SK-N-SH treated with all-trans-retinoic acid at 6 μM for 48 hours (cell line): ENCODE measurements at regions not wholly inside any gene's neighbourhood (a gene's known extent, or its start where the extent isn't known, plus 50 kb on each side); places are given as distances from the start of the nearest gene placed in this dataset.

ENCODE experiments used
- ATAC-seq: fragments of 200-7000 bp; cut with Tn5 transposase; 3 replicates; pipeline ENCODE4 v1.9.1; 2020; ENCODE audit warnings: mild to moderate bottlenecking, moderate library complexity
- ARNTL ChIP-seq: fragments of 450-650 bp; formaldehyde crosslinking; IDR thresholded peaks from 2 replicates; pipeline ENCODE4 v1.5.0; 2020; ENCODE audit warnings: low read depth, mild to moderate bottlenecking, moderate library complexity, borderline replicate concordance
- BACH2 ChIP-seq: fragments of 250-450 bp; sonication (Bioruptor Pico); IDR thresholded peaks from 2 replicates; pipeline ENCODE4 v1.9.0; 2021; ENCODE audit warnings: mild to moderate bottlenecking, borderline replicate concordance
- CSDC2 ChIP-seq: fragments of 250-450 bp; sonication (Bioruptor Pico); IDR thresholded peaks from 2 replicates; pipeline ENCODE4 v1.5.0; 2020; ENCODE audit warnings: mild to moderate bottlenecking, moderate library complexity
- ESRRG ChIP-seq: fragments of 250-450 bp; sonication (Bioruptor Pico); IDR thresholded peaks from 2 replicates; pipeline ENCODE4 v1.6.1; 2021; ENCODE audit warnings: mild to moderate bottlenecking
- GLIS3 ChIP-seq: fragments of 250-450 bp; sonication (Bioruptor Pico); IDR thresholded peaks from 2 replicates; pipeline ENCODE4 v1.5.0; 2020; ENCODE audit warnings: mild to moderate bottlenecking, moderate library complexity
- ISL1 ChIP-seq: fragments of 250-450 bp; sonication (Bioruptor Pico); IDR thresholded peaks from 2 replicates; pipeline ENCODE4 v2.1.2; 2022; ENCODE audit warnings: mild to moderate bottlenecking, moderate library complexity
- PPARA ChIP-seq: fragments of 250-450 bp; sonication (Bioruptor Pico); IDR thresholded peaks from 2 replicates; pipeline ENCODE4 v1.5.0; 2020; ENCODE audit warnings: mild to moderate bottlenecking, borderline replicate concordance
- RARB ChIP-seq: fragments of 250-450 bp; sonication (Bioruptor Pico); IDR thresholded peaks from 2 replicates; pipeline ENCODE4 v1.8.0; 2021; ENCODE audit warnings: mild to moderate bottlenecking, moderate library complexity
- TCF4 ChIP-seq: fragments of 250-450 bp; sonication (Bioruptor Pico); IDR thresholded peaks from 2 replicates; pipeline ENCODE4 v1.8.0; 2021; ENCODE audit warnings: mild to moderate bottlenecking, moderate library complexity, borderline replicate concordance
- TOX ChIP-seq: fragments of 250-450 bp; sonication (Bioruptor Pico); IDR thresholded peaks from 2 replicates; pipeline ENCODE4 v1.8.0; 2021; ENCODE audit warnings: mild to moderate bottlenecking, moderate library complexity, borderline replicate concordance
- ZC3H10 ChIP-seq: fragments of 250-450 bp; sonication (Bioruptor Pico); IDR thresholded peaks from 2 replicates; pipeline ENCODE4 v1.5.1; 2021; ENCODE audit warnings: mild to moderate bottlenecking, moderate library complexity
- ZFP3 ChIP-seq: fragments of 250-450 bp; sonication (Bioruptor Pico); IDR thresholded peaks from 2 replicates; pipeline ENCODE4 v1.5.0; 2020; ENCODE audit warnings: mild to moderate bottlenecking, moderate library complexity
- ZFP30 ChIP-seq: fragments of 450-650 bp; formaldehyde crosslinking; IDR thresholded peaks from 2 replicates; pipeline ENCODE4 v1.5.0; 2022; ENCODE audit warnings: mild to moderate bottlenecking, moderate library complexity
- ZNF565 ChIP-seq: fragments of 450-650 bp; formaldehyde crosslinking; conservative IDR thresholded peaks from 2 replicates; pipeline ENCODE4 v1.5.0; 2020; ENCODE audit warnings: low read depth, mild to moderate bottlenecking, moderate library complexity
- ZNF70 ChIP-seq: fragments of 450-650 bp; formaldehyde crosslinking; IDR thresholded peaks from 2 replicates; pipeline ENCODE4 v1.5.0; 2020; ENCODE audit warnings: mild to moderate bottlenecking, moderate library complexity
- ZNF8 ChIP-seq: fragments of 450-650 bp; formaldehyde crosslinking; IDR thresholded peaks from 2 replicates; pipeline ENCODE4 v1.5.0; 2020; ENCODE audit warnings: mild to moderate bottlenecking, moderate library complexity
- TF ChIP-seq, protein P1 (sequence below): fragments of 250-450 bp; sonication (Bioruptor Pico); IDR thresholded peaks from 2 replicates; pipeline ENCODE4 v1.5.1; 2020; ENCODE audit warnings: low read depth, mild to moderate bottlenecking, moderate library complexity
- TF ChIP-seq, protein P2 (sequence below): fragments of 250-450 bp; sonication (Bioruptor Pico); IDR thresholded peaks from 2 replicates; pipeline ENCODE4 v1.5.0; 2020; ENCODE audit warnings: mild to moderate bottlenecking, moderate library complexity
- TF ChIP-seq, protein P3 (sequence below): fragments of 250-450 bp; sonication (Bioruptor Pico); IDR thresholded peaks from 2 replicates; pipeline ENCODE4 v1.8.0; 2020; ENCODE audit warnings: mild to moderate bottlenecking, moderate library complexity, borderline replicate concordance
- TF ChIP-seq, protein P4 (sequence below): fragments of 250-450 bp; sonication (Bioruptor Pico); IDR thresholded peaks from 2 replicates; pipeline ENCODE4 v1.5.1; 2021; ENCODE audit warnings: mild to moderate bottlenecking, moderate library complexity
- TF ChIP-seq, protein P5 (sequence below): fragments of 250-450 bp; sonication (Bioruptor Pico); IDR thresholded peaks from 2 replicates; pipeline ENCODE4 v1.8.0; 2021; ENCODE audit warnings: low read depth, mild to moderate bottlenecking, moderate library complexity, borderline replicate concordance

- TF ChIP-seq, protein P1, sequence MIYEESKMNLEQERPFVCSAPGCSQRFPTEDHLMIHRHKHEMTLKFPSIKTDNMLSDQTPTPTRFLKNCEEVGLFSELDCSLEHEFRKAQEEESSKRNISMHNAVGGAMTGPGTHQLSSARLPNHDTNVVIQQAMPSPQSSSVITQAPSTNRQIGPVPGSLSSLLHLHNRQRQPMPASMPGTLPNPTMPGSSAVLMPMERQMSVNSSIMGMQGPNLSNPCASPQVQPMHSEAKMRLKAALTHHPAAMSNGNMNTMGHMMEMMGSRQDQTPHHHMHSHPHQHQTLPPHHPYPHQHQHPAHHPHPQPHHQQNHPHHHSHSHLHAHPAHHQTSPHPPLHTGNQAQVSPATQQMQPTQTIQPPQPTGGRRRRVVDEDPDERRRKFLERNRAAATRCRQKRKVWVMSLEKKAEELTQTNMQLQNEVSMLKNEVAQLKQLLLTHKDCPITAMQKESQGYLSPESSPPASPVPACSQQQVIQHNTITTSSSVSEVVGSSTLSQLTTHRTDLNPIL = no peak
- TF ChIP-seq RARB (no peak), ZNF70 (CRISPR knock-in tag) (no peak), ZNF8 (no peak), BACH2 (CRISPR knock-in tag) (no peak), ESRRG (no peak), ARNTL (CRISPR knock-in tag) (no peak), TOX (no peak)
- TF ChIP-seq, protein P2, sequence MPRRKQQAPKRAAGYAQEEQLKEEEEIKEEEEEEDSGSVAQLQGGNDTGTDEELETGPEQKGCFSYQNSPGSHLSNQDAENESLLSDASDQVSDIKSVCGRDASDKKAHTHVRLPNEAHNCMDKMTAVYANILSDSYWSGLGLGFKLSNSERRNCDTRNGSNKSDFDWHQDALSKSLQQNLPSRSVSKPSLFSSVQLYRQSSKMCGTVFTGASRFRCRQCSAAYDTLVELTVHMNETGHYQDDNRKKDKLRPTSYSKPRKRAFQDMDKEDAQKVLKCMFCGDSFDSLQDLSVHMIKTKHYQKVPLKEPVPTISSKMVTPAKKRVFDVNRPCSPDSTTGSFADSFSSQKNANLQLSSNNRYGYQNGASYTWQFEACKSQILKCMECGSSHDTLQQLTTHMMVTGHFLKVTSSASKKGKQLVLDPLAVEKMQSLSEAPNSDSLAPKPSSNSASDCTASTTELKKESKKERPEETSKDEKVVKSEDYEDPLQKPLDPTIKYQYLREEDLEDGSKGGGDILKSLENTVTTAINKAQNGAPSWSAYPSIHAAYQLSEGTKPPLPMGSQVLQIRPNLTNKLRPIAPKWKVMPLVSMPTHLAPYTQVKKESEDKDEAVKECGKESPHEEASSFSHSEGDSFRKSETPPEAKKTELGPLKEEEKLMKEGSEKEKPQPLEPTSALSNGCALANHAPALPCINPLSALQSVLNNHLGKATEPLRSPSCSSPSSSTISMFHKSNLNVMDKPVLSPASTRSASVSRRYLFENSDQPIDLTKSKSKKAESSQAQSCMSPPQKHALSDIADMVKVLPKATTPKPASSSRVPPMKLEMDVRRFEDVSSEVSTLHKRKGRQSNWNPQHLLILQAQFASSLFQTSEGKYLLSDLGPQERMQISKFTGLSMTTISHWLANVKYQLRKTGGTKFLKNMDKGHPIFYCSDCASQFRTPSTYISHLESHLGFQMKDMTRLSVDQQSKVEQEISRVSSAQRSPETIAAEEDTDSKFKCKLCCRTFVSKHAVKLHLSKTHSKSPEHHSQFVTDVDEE (CRISPR knock-in tag) = no peak
- no peak for ATAC-seq
Measured at GRCh38 chr1:5478156-5478695, 514.0 kb downstream of the NPHP4 start.

DNA sequence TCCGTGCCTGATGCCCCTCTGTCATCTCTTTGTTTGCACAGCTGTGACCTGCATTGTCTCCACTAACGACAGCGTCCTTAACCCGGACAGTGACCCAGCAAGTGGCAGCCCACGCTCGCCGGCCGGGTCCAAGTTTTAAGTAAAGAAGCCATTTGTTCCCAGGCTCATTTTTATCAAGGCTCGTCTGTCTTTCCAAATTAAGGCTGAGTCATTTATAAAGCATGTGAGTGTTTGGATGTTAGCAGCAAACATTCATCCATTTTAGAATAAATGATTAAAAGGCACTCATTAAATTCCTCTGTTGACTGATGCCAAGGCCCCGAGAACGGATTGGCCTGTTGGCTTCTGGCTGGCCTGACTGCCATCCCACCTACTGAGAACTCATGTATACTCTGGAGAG lies 514.5 kb downstream of the NPHP4 start:
- no peak for TF ChIP-seq RARB
- no peak for ATAC-seq

GRCh38 chr1:5475572-5475971 lies 516.7 kb downstream of the NPHP4 start:
- no peak for TF ChIP-seq TCF4 (CRISPR knock-in tag)
- TF ChIP-seq, protein P3, sequence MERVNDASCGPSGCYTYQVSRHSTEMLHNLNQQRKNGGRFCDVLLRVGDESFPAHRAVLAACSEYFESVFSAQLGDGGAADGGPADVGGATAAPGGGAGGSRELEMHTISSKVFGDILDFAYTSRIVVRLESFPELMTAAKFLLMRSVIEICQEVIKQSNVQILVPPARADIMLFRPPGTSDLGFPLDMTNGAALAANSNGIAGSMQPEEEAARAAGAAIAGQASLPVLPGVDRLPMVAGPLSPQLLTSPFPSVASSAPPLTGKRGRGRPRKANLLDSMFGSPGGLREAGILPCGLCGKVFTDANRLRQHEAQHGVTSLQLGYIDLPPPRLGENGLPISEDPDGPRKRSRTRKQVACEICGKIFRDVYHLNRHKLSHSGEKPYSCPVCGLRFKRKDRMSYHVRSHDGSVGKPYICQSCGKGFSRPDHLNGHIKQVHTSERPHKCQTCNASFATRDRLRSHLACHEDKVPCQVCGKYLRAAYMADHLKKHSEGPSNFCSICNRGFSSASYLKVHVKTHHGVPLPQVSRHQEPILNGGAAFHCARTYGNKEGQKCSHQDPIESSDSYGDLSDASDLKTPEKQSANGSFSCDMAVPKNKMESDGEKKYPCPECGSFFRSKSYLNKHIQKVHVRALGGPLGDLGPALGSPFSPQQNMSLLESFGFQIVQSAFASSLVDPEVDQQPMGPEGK (CRISPR knock-in tag) = no peak
- TF ChIP-seq PPARA (CRISPR knock-in tag) = no peak
- TF ChIP-seq ZNF70 (CRISPR knock-in tag) = no peak
- TF ChIP-seq, protein P4, sequence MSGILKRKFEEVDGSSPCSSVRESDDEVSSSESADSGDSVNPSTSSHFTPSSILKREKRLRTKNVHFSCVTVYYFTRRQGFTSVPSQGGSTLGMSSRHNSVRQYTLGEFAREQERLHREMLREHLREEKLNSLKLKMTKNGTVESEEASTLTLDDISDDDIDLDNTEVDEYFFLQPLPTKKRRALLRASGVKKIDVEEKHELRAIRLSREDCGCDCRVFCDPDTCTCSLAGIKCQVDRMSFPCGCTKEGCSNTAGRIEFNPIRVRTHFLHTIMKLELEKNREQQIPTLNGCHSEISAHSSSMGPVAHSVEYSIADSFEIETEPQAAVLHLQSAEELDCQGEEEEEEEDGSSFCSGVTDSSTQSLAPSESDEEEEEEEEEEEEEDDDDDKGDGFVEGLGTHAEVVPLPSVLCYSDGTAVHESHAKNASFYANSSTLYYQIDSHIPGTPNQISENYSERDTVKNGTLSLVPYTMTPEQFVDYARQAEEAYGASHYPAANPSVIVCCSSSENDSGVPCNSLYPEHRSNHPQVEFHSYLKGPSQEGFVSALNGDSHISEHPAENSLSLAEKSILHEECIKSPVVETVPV (CRISPR knock-in tag) = no peak
- TF ChIP-seq, protein P5, sequence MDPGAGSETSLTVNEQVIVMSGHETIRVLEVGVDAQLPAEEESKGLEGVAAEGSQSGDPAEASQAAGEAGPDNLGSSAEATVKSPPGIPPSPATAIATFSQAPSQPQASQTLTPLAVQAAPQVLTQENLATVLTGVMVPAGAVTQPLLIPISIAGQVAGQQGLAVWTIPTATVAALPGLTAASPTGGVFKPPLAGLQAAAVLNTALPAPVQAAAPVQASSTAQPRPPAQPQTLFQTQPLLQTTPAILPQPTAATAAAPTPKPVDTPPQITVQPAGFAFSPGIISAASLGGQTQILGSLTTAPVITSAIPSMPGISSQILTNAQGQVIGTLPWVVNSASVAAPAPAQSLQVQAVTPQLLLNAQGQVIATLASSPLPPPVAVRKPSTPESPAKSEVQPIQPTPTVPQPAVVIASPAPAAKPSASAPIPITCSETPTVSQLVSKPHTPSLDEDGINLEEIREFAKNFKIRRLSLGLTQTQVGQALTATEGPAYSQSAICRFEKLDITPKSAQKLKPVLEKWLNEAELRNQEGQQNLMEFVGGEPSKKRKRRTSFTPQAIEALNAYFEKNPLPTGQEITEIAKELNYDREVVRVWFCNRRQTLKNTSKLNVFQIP (CRISPR knock-in tag) = no peak
- TF ChIP-seq ZNF8 = no peak
- no peak for TF ChIP-seq TOX
- TF ChIP-seq ZFP30 (CRISPR knock-in tag) = no peak
- TF ChIP-seq ISL1 (CRISPR knock-in tag) = no peak
- TF ChIP-seq BACH2 (CRISPR knock-in tag) = no peak
- TF ChIP-seq, protein P2 (CRISPR knock-in tag) = no peak
- TF ChIP-seq, protein P1 = no peak
- no peak for TF ChIP-seq ZFP3
- TF ChIP-seq RARB = no peak
- TF ChIP-seq CSDC2 (CRISPR knock-in tag) = no peak
- TF ChIP-seq GLIS3 (CRISPR knock-in tag) = no peak
- TF ChIP-seq ZNF565 (CRISPR knock-in tag) = no peak
- TF ChIP-seq ZC3H10 (CRISPR knock-in tag) = no peak
- ATAC-seq = no peak
